ENCODE measurements at regions not wholly inside any gene's neighbourhood (a gene's known extent, or its start where the extent isn't known, plus 50 kb on each side); places are given as distances from the start of the nearest gene placed in this dataset.
A peak's percentile ranks its signal among the peaks of the same experiment; 100 is the strongest.

GRCh38 chr14:100955201-100955600 is 51.7 kb upstream of the RTL1 start:
- DNase-seq (ENCODE audit: low spot score): peak; percentile 8

- DNase-seq (ENCODE audit: low spot score): no peak
Measured at GRCh38 chr14:100962494-100962893, 59.0 kb upstream of the RTL1 start.

DNA sequence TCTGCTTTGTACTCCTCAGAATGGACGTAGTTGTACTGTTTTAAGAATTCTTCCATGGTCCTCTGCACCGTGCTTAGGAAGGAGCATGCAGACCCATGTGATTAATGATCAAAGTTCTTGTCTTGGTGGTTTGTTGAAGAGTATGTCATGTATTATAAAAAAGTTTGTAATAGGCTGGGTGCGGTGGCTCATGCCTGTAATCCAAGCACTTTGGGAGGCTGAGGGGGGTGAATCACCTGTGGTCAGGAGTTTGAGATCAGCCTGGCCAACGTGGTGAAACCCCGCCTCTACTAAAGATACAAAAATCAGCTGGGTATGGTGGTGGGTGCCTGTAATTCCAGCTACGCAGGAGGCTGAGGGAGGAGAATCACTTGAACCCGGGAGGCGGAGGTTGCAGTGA is 61.8 kb upstream of the RTL1 start:
- DNase-seq (ENCODE audit: low spot score): no peak

GRCh38 chr14:100967178-100967577 is 63.7 kb upstream of the RTL1 start:
- no peak for DNase-seq (ENCODE audit: low spot score)

GRCh38 chr14:100967930-100968329 is 64.4 kb upstream of the RTL1 start:
- no peak for DNase-seq (ENCODE audit: low spot score)

- no peak for DNase-seq (ENCODE audit: low spot score)
Measured at GRCh38 chr14:100972118-100972897, 68.8 kb upstream of the RTL1 start.

DNA sequence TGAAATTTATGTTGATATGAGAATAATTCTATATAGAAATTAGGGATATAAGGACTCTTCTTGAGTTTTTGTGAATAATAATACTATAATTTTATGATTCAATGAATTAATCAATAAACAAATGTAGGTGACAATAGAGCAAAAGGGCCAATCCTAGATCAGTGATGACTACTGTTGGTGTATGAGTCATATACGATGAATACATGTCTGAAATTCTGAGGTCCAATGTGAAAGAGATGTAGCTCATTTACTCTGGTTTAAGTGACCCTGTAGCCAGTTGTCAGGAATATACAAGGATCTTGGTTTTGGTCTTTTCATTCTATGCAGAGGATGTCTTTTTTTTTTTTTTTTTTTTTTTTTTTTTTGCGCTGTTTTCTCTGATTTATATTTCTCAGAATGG is 72.1 kb upstream of the RTL1 start:
- no peak for DNase-seq (ENCODE audit: low spot score)

DNA sequence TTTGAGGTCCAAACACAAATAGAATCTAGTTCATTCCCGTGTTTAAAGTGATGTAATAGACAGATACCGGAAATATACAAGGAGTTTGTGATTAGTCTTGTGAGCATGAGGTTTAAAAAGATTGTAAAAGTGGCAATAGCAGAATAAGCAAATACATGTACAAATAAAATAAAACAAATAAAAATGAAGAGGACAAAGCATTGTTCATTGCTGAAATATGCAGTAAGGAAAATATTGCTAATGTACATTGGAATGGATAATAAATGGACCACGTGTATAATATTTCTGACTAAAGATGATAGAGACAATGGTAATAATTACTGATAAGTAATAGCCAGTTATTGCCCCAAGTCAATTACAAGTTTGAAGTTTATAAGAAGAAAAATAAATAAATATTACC is 75.6 kb upstream of the RTL1 start:
- DNase-seq (ENCODE audit: low spot score): no peak

DNA sequence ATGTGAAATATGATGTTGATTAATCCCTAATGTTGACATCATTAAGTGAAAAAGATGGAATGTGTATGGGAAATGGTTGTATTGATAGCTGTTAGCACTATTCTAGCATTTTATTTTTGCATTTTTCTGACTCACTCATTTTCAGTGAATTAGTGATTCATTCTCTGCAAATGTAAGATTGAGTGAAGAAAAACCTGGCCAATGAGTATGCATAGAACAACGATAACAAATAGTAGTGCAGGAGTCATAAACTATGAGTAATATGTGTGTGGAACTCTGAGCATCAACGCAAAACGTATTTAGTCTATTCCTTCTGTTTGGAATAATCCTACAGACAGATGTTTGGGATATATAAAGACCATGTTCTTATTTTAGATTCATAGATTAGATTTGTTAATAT is 76.3 kb upstream of the RTL1 start:
- no peak for DNase-seq (ENCODE audit: low spot score)

GRCh38 chr14:100980823-100981222 is 77.3 kb upstream of the RTL1 start:
- DNase-seq (ENCODE audit: low spot score): no peak

DNA sequence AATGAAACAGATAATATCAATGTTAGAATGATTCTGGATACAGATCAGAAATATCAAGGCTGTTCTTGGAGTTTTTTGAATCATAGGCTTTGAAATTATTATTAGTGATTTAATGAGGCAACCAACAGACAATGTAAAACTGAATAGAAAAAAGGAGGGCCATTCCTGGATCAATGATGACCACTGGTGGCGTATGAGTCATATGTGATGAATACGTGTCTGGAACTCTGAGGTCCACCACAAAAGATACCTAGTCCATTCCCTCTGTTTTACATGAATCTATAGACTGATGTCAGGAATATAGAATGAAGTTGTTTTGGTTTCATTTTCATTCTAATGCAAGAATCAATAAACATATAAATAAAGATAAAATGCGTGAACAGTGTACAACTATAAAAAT is 78.3 kb upstream of the RTL1 start:
- no peak for DNase-seq (ENCODE audit: low spot score)

- DNase-seq (ENCODE audit: low spot score): no peak
Measured at GRCh38 chr14:100982353-100982752, 78.8 kb upstream of the RTL1 start.

DNA sequence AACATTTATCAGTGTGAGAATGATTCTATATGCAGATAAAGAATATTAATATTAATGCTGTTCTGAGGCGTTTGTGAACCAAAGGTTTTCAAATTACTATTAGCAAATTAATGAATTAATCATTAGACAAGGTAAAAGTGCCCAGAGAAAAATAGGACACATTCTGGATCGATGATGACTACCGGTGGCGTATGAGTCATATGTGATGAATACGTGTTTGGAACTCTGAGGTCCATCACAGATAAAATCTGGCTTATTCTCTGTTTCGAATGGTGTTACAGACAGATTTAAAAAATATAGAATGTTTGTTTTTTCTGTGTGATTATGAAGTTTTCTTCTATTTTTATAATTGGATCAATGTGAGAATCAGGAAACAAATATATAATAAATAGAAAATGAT is 79.2 kb upstream of the RTL1 start:
- DNase-seq (ENCODE audit: low spot score): no peak

DNA sequence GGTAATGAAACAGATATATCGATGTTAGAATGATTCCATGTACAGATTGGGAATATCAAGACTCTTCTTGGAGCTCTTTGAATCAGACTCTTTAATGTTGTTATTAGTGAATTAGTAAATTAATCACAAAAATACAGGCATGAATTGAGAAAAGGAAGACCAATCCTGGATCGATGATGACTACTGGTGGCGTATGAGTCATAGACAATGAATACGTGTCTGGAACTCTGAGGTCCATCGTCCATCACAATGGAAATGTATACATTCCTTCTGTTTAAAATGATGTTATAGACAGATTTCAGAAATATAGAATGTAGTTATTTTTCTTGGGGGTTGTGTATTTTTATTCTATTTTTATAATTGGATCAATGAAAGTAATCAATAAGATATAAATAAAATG is 80.2 kb upstream of the RTL1 start:
- no peak for DNase-seq (ENCODE audit: low spot score)

GRCh38 chr14:100988011-100988410 is 84.5 kb upstream of the RTL1 start:
- DNase-seq (ENCODE audit: low spot score): no peak

GRCh38 chr14:100988411-100988900 is 84.9 kb upstream of the RTL1 start:
- peak; percentile 64 for DNase-seq (ENCODE audit: low spot score)

GRCh38 chr14:100988956-100989355 is 85.4 kb upstream of the RTL1 start:
- DNase-seq (ENCODE audit: low spot score): no peak

- no peak for DNase-seq (ENCODE audit: low spot score)
Measured at GRCh38 chr14:100989924-100990323, 86.4 kb upstream of the RTL1 start.

GRCh38 chr14:100994082-100994481 is 90.6 kb upstream of the RTL1 start:
- peak; percentile 40 for DNase-seq (ENCODE audit: low spot score)

DNA sequence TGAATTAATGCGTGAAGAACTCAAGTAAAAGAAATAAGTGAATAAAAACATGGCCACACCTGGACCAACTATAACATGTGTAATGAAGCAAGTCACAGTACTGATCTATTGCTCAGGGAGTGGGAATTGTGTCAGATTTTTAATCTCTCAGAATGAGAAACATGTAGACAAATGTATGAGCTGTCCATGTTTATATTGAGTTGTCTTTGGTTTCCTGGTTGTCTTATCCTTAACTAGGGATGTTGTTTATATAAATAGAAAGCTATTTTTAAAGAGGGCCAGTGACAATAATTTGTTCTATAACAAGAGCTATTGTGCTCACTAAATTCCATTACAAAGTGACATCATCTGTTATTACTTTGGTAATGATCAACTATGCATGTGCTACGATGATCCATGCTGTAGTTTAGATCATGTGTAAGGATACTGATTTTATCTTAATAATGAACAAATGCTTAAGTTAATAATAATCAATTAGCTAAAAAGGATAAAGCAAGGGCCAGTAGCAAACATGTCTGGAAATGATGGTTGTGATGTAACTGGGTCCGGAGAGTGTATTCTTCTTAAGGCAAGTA is 91.3 kb upstream of the RTL1 start:
- no peak for DNase-seq (ENCODE audit: low spot score)

DNA sequence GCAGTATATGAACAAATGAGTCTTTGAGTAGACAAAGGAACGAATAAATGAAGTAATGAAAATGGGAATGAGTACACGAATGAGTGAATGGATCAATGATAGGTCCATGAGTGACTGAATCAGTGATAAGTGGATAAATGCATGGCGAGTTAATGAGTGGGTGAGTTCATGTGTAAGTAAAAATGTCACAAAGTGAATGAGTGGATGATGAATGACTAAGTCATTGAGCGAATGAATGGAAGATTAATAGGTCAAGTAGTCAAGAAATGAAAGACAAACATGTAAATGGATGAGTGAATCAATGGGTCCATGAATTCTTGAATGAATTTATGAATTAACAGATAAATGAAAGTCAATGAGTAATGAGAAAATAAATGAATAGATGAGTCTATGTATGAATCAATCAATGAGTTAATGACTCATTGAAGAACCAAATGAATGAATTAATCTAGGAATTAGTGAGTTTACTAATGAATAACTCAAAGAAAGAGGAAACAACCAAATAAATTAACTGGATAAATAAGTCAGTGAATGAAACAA is 97.3 kb upstream of the RTL1 start:
- no peak for DNase-seq (ENCODE audit: low spot score)

- DNase-seq (ENCODE audit: low spot score): peak; percentile 43
Measured at GRCh38 chr14:101001311-101002069, 98.0 kb upstream of the RTL1 start.

- DNase-seq (ENCODE audit: low spot score): no peak
Measured at GRCh38 chr14:101002738-101003137, 99.2 kb upstream of the RTL1 start.

Data from COLO829 (cell line).